HepG2 (cell line): ENCODE measurements at regions not wholly inside any gene's neighbourhood (a gene's known extent, or its start where the extent isn't known, plus 50 kb on each side); places are given as distances from the start of the nearest gene placed in this dataset.

ENCODE experiments used
- MATR3 ChIP-seq: sonication (generic); formaldehyde crosslinking; IDR thresholded peaks from 2 replicates; pipeline ENCODE4 v1.4.0; 2020; ENCODE audit warnings: missing genetic modification reagents
- MTERF4 ChIP-seq: sonication (generic); formaldehyde crosslinking; IDR thresholded peaks from 2 replicates; pipeline ENCODE4 v1.8.0; 2023; ENCODE audit warnings: mild to moderate bottlenecking, missing genetic modification reagents
- PRMT3 ChIP-seq: sonication (generic); formaldehyde crosslinking; IDR thresholded peaks from 2 replicates; pipeline ENCODE4 v1.8.1; 2022; ENCODE audit warnings: low read depth, mild to moderate bottlenecking, moderate library complexity, missing genetic modification reagents, borderline replicate concordance
- SIN3B ChIP-seq: fragments of 150-350 bp; IDR thresholded peaks from 2 replicates; pipeline ENCODE4 v1.6.1; 2014; ENCODE audit warnings: low read length
- SNAI1 ChIP-seq: sonication (generic); formaldehyde crosslinking; IDR thresholded peaks from 2 replicates; pipeline ENCODE4 v1.5.0; 2020; ENCODE audit warnings: mild to moderate bottlenecking, missing genetic modification reagents, borderline replicate concordance
- SNAPC4 ChIP-seq: sonication (generic); formaldehyde crosslinking; IDR thresholded peaks from 2 replicates; pipeline ENCODE4 v1.4.0; 2020; ENCODE audit warnings: mild to moderate bottlenecking, missing genetic modification reagents
- STAG1 ChIP-seq: sonication (generic); formaldehyde crosslinking; IDR thresholded peaks from 2 replicates; pipeline ENCODE4 v1.4.0; 2020; ENCODE audit warnings: missing genetic modification reagents
- TCF7 ChIP-seq: sonication (generic); IDR thresholded peaks from 2 replicates; pipeline ENCODE4 v1.6.1; 2016; ENCODE audit warnings: antibody characterized with exemption, low read depth
- ZFP90 ChIP-seq: sonication (generic); formaldehyde crosslinking; IDR thresholded peaks from 2 replicates; pipeline ENCODE4 v1.8.0; 2022; ENCODE audit warnings: missing genetic modification reagents, mild to moderate bottlenecking, inconsistent platforms, borderline replicate concordance
- ZFX ChIP-seq: sonication (generic); formaldehyde crosslinking; IDR thresholded peaks from 2 replicates; pipeline ENCODE4 v1.4.0; 2020; ENCODE audit warnings: mild to moderate bottlenecking, low read depth, missing genetic modification reagents, moderate library complexity
- ZNF205 ChIP-seq: IDR thresholded peaks from 2 replicates; pipeline ENCODE4 v1.6.1; 2018; ENCODE audit warnings: missing biosample characterization, missing genetic modification reagents
- ZNF34 ChIP-seq: sonication (generic); formaldehyde crosslinking; IDR thresholded peaks from 2 replicates; pipeline ENCODE4 v1.4.0; 2020; ENCODE audit warnings: mild to moderate bottlenecking, missing genetic modification reagents, borderline replicate concordance
- ZNF383 ChIP-seq: sonication (generic); formaldehyde crosslinking; IDR thresholded peaks from 2 replicates; pipeline ENCODE4 v1.4.0; 2020; ENCODE audit warnings: missing genetic modification reagents, mild to moderate bottlenecking, borderline replicate concordance
- ZNF430 ChIP-seq: sonication (generic); formaldehyde crosslinking; IDR thresholded peaks from 2 replicates; pipeline ENCODE4 v1.9.0; 2021; ENCODE audit warnings: mild to moderate bottlenecking, missing genetic modification reagents
- ZNF503 ChIP-seq: sonication (generic); formaldehyde crosslinking; IDR thresholded peaks from 2 replicates; pipeline ENCODE4 v1.4.0; 2020; ENCODE audit warnings: missing genetic modification reagents
- TF ChIP-seq, protein P1 (sequence below): fragments of 450-650 bp; IDR thresholded peaks from 2 replicates; pipeline ENCODE4 v1.6.1; 2017; ENCODE audit warnings: mild to moderate bottlenecking
- TF ChIP-seq, protein P2 (sequence below): sonication (generic); formaldehyde crosslinking; IDR thresholded peaks from 2 replicates; pipeline ENCODE4 v1.4.0; 2020; ENCODE audit warnings: missing genetic modification reagents, borderline replicate concordance

GRCh38 chr10:52949899-52950298 is 177.3 kb upstream of the MBL2 start (continued):
- TF ChIP-seq ZNF430: no peak
- TF ChIP-seq SNAPC4 (CRISPR knock-in tag): no peak
- TF ChIP-seq PRMT3 (CRISPR knock-in tag): no peak
- TF ChIP-seq SNAI1: no peak
- TF ChIP-seq ZFX (CRISPR knock-in tag): no peak
- peak; percentile 86 for TF ChIP-seq STAG1
- TF ChIP-seq ZNF34: no peak
- TF ChIP-seq ZFP90 (CRISPR knock-in tag): no peak
- 0 out of 2 replicates have a peak, but pooled peaks have one; percentile 31 for TF ChIP-seq ZNF205
- no peak for TF ChIP-seq MTERF4 (CRISPR knock-in tag)
- TF ChIP-seq ZNF383 (CRISPR knock-in tag): no peak
- no peak for TF ChIP-seq MATR3 (CRISPR knock-in tag)
- peak; percentile 58; the same call in 1 of the 2 replicates for TF ChIP-seq TCF7
- TF ChIP-seq, protein P1, sequence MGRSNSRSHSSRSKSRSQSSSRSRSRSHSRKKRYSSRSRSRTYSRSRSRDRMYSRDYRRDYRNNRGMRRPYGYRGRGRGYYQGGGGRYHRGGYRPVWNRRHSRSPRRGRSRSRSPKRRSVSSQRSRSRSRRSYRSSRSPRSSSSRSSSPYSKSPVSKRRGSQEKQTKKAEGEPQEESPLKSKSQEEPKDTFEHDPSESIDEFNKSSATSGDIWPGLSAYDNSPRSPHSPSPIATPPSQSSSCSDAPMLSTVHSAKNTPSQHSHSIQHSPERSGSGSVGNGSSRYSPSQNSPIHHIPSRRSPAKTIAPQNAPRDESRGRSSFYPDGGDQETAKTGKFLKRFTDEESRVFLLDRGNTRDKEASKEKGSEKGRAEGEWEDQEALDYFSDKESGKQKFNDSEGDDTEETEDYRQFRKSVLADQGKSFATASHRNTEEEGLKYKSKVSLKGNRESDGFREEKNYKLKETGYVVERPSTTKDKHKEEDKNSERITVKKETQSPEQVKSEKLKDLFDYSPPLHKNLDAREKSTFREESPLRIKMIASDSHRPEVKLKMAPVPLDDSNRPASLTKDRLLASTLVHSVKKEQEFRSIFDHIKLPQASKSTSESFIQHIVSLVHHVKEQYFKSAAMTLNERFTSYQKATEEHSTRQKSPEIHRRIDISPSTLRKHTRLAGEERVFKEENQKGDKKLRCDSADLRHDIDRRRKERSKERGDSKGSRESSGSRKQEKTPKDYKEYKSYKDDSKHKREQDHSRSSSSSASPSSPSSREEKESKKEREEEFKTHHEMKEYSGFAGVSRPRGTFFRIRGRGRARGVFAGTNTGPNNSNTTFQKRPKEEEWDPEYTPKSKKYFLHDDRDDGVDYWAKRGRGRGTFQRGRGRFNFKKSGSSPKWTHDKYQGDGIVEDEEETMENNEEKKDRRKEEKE: no peak
- TF ChIP-seq, protein P2, sequence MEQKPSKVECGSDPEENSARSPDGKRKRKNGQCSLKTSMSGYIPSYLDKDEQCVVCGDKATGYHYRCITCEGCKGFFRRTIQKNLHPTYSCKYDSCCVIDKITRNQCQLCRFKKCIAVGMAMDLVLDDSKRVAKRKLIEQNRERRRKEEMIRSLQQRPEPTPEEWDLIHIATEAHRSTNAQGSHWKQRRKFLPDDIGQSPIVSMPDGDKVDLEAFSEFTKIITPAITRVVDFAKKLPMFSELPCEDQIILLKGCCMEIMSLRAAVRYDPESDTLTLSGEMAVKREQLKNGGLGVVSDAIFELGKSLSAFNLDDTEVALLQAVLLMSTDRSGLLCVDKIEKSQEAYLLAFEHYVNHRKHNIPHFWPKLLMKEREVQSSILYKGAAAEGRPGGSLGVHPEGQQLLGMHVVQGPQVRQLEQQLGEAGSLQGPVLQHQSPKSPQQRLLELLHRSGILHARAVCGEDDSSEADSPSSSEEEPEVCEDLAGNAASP (CRISPR knock-in tag): no peak
- TF ChIP-seq SIN3B: no peak
- TF ChIP-seq ZNF503 (CRISPR knock-in tag): no peak
